SK-N-SH treated with all-trans-retinoic acid at 6 μM for 48 hours (cell line): ENCODE measurements at regions not wholly inside any gene's neighbourhood (a gene's known extent, or its start where the extent isn't known, plus 50 kb on each side); places are given as distances from the start of the nearest gene placed in this dataset.

Source experiments
- BACH2 ChIP-seq: fragments of 250-450 bp; sonication (Bioruptor Pico); IDR thresholded peaks from 2 replicates; pipeline ENCODE4 v1.9.0; 2021; ENCODE audit warnings: mild to moderate bottlenecking, borderline replicate concordance
- CREB5 ChIP-seq: fragments of 250-450 bp; sonication (Bioruptor Pico); IDR thresholded peaks from 2 replicates; pipeline ENCODE4 v1.5.1; 2020; ENCODE audit warnings: low read depth, mild to moderate bottlenecking, moderate library complexity
- CSDC2 ChIP-seq: fragments of 250-450 bp; sonication (Bioruptor Pico); IDR thresholded peaks from 2 replicates; pipeline ENCODE4 v1.5.0; 2020; ENCODE audit warnings: mild to moderate bottlenecking, moderate library complexity
- GLIS3 ChIP-seq: fragments of 250-450 bp; sonication (Bioruptor Pico); IDR thresholded peaks from 2 replicates; pipeline ENCODE4 v1.5.0; 2020; ENCODE audit warnings: mild to moderate bottlenecking, moderate library complexity
- OSR1 ChIP-seq: fragments of 250-450 bp; sonication (Bioruptor Pico); IDR thresholded peaks from 2 replicates; pipeline ENCODE4 v1.8.0; 2022; ENCODE audit warnings: moderate library complexity, mild to moderate bottlenecking, inconsistent platforms
- PATZ1 ChIP-seq: fragments of 250-450 bp; sonication (Bioruptor Pico); IDR thresholded peaks from 2 replicates; pipeline ENCODE4 v1.8.0; 2020; ENCODE audit warnings: mild to moderate bottlenecking, moderate library complexity, borderline replicate concordance
- POU6F1 ChIP-seq: fragments of 250-450 bp; sonication (Bioruptor Pico); IDR thresholded peaks from 2 replicates; pipeline ENCODE4 v1.8.0; 2021; ENCODE audit warnings: low read depth, mild to moderate bottlenecking, moderate library complexity, borderline replicate concordance
- TSHZ2 ChIP-seq: fragments of 250-450 bp; sonication (Bioruptor Pico); IDR thresholded peaks from 2 replicates; pipeline ENCODE4 v1.5.0; 2020; ENCODE audit warnings: mild to moderate bottlenecking, moderate library complexity
- ZFP30 ChIP-seq: fragments of 450-650 bp; formaldehyde crosslinking; IDR thresholded peaks from 2 replicates; pipeline ENCODE4 v1.5.0; 2022; ENCODE audit warnings: mild to moderate bottlenecking, moderate library complexity
- ZNF565 ChIP-seq: fragments of 450-650 bp; formaldehyde crosslinking; conservative IDR thresholded peaks from 2 replicates; pipeline ENCODE4 v1.5.0; 2020; ENCODE audit warnings: low read depth, mild to moderate bottlenecking, moderate library complexity

GRCh38 chr10:105352827-105353226 lies 711.7 kb downstream of the SORCS3 start:
- TF ChIP-seq POU6F1: no peak
- no peak for TF ChIP-seq BACH2 (CRISPR knock-in tag)
- TF ChIP-seq ZFP30 (CRISPR knock-in tag): no peak
- no peak for TF ChIP-seq PATZ1 (CRISPR knock-in tag)
- no peak for TF ChIP-seq CSDC2 (CRISPR knock-in tag)
- no peak for TF ChIP-seq CREB5 (CRISPR knock-in tag)
- no peak for TF ChIP-seq TSHZ2
- no peak for TF ChIP-seq GLIS3
- TF ChIP-seq ZNF565 (CRISPR knock-in tag): no peak
- TF ChIP-seq OSR1: no peak
